Thyroid gland (tissue), 4 donors: ENCODE measurements at regions not wholly inside any gene's neighbourhood (a gene's known extent, or its start where the extent isn't known, plus 50 kb on each side); places are given as distances from the start of the nearest gene placed in this dataset.

ENCODE experiments used
- DNase-seq, 2 donors: peaks; one replicate each; pipeline ENCODE4 v3.0.0-alpha.2; 2019
- H3K27ac ChIP-seq, 3 donors: fragments of 200-600 bp; sonication (generic); 1 replicate in 2 of 3; 2 replicates in 1 of 3; pipeline ENCODE4 v1.5.1; 2016 to 2019; ENCODE audit warnings: mild to moderate bottlenecking in 1 of 3, moderate library complexity in 1 of 3
- H3K27me3 ChIP-seq: fragments of 200-600 bp; sonication (generic); one replicate; pipeline ENCODE4 v1.5.1; 2019
- H3K36me3 ChIP-seq, 2 donors: fragments of 200-600 bp; sonication (generic); one replicate each; pipeline ENCODE4 v1.5.1; 2016 to 2019
- H3K4me1 ChIP-seq, 2 donors: fragments of 200-600 bp; sonication (generic); one replicate each; pipeline ENCODE4 v1.5.1; 2017 to 2019
- H3K4me3 ChIP-seq, 3 donors: fragments of 200-600 bp; sonication (generic); replicated peaks in 1 of 3; 1 replicate in 2 of 3; 2 replicates in 1 of 3; pipeline ENCODE4 v1.5.1; 2016; ENCODE audit warnings: mild to moderate bottlenecking in 1 of 3
- H3K9me3 ChIP-seq: fragments of 200-600 bp; sonication (generic); one replicate; pipeline ENCODE4 v1.5.1; 2017
- CTCF ChIP-seq, 6 experiments: fragments of 200-600 bp in 3 of 6; fragments of 450-650 bp in 3 of 6; sonication (generic) in 3 of 6; IDR thresholded peaks; one replicate each; pipeline ENCODE4 v1.5.1; 2016 to 2019; ENCODE audit warnings: antibody characterized with exemption in 6 of 6, mild to moderate bottlenecking in 2 of 6, inconsistent platforms in 1 of 6, moderate library complexity in 1 of 6
- POLR2A ChIP-seq, 2 donors: fragments of 450-650 bp; IDR thresholded peaks; one replicate each; pipeline ENCODE4 v1.6.1; 2017; ENCODE audit warnings: antibody characterized with exemption in 2 of 2, mild to moderate bottlenecking in 2 of 2, moderate library complexity in 1 of 2
- WGBS, 2 donors: methylation state at CpG; one replicate each; pipeline ENCODE4 v1.1.5; 2017; 5-methylcytosine and 5-hydroxymethylcytosine counted together
- intact Hi-C: fragments of 100-400 bp; cut with DNase I; formaldehyde crosslinking; loops from one replicate; pipeline ENCODE4 v1.15.1; 2023

- intact Hi-C loops, result no loop called here
- WGBS, 2 donors, result 60 to 69% methylated on average over 3 of the region's 3 CpGs
- TF ChIP-seq CTCF (IDR thresholded peaks at IDR 0.05) (no peak), POLR2A (IDR thresholded peaks at IDR 0.05) (no peak)
These were observed 448.5 kb upstream of the RPS6KA3 start for GRCh38 chrX:20715176-20715575.

GRCh38 chrX:20712811-20713210 is 446.1 kb upstream of the RPS6KA3 start:
- no peaks in the 10 kb centered on the region for H3K36me3 ChIP-seq
- H3K27ac ChIP-seq, result no peak overlapping the region
- 0 to 17% methylated on average over 1 of the region's 1 CpG for WGBS, 2 donors
- H3K4me1 ChIP-seq, result no peaks in the 10 kb centered on the region
- no peak overlapping the region for H3K4me3 ChIP-seq
- TF ChIP-seq CTCF (IDR thresholded peaks at IDR 0.05), result no peak
- TF ChIP-seq POLR2A (IDR thresholded peaks at IDR 0.05), result no peak
- no peaks in the 10 kb centered on the region for H3K27me3 ChIP-seq
- no peak for DNase-seq
- intact Hi-C loops, result no loop called here
- H3K9me3 ChIP-seq, result no peaks in the 10 kb centered on the region

More at GRCh38 chrX:20715176-20715575, 448.5 kb upstream of the RPS6KA3 start:
- Histone ChIP-seq H3K27me3 (no peaks in the 10 kb centered on the region), H3K27ac (no peak overlapping the region), H3K9me3 (no peaks in the 10 kb centered on the region), H3K4me3 (no peak overlapping the region), H3K4me1 (no peaks in the 10 kb centered on the region), H3K36me3 (no peaks in the 10 kb centered on the region)
- no peak for DNase-seq

GRCh38 chrX:20711366-20711765 is 444.7 kb upstream of the RPS6KA3 start:
- no peak for DNase-seq
- TF ChIP-seq CTCF (IDR thresholded peaks at IDR 0.05) (no peak), POLR2A (IDR thresholded peaks at IDR 0.05) (no peak)
- intact Hi-C loops, result no loop called here
- WGBS, 2 donors, result 58 to 62% methylated on average over 3 of the region's 3 CpGs
- H3K27ac ChIP-seq, result no peak overlapping the region
- no peaks in the 10 kb centered on the region for H3K36me3 ChIP-seq
- no peak overlapping the region for H3K4me3 ChIP-seq
- no peaks in the 10 kb centered on the region for H3K27me3 ChIP-seq
- H3K4me1 ChIP-seq, result no peaks in the 10 kb centered on the region
- H3K9me3 ChIP-seq, result no peaks in the 10 kb centered on the region

GRCh38 chrX:20693078-20693477 is 426.4 kb upstream of the RPS6KA3 start:
- no peak for TF ChIP-seq CTCF (IDR thresholded peaks at IDR 0.05)
- no peak for TF ChIP-seq POLR2A (IDR thresholded peaks at IDR 0.05)
- DNase-seq, result no peak
- 77 to 97% methylated on average over 2 of the region's 2 CpGs for WGBS, 2 donors

GRCh38 chrX:20686256-20686655 is 419.5 kb upstream of the RPS6KA3 start:
- no peaks in the 10 kb centered on the region for H3K9me3 ChIP-seq
- TF ChIP-seq CTCF (IDR thresholded peaks at IDR 0.05) (no peak), POLR2A (IDR thresholded peaks at IDR 0.05) (no peak)
- H3K36me3 ChIP-seq, result no peaks in the 10 kb centered on the region
- H3K27ac ChIP-seq, result no peak overlapping the region
- no peaks in the 10 kb centered on the region for H3K27me3 ChIP-seq
- 80 to 94% methylated on average over 7 of the region's 7 CpGs for WGBS, 2 donors
- no peak for DNase-seq
- no peaks in the 10 kb centered on the region for H3K4me1 ChIP-seq
- H3K4me3 ChIP-seq, result no peak overlapping the region
- intact Hi-C loops, result no loop called here

More at GRCh38 chrX:20693078-20693477, 426.4 kb upstream of the RPS6KA3 start:
- Histone ChIP-seq H3K4me1 (no peaks in the 10 kb centered on the region), H3K27me3 (no peaks in the 10 kb centered on the region), H3K4me3 (no peak overlapping the region), H3K36me3 (no peaks in the 10 kb centered on the region), H3K9me3 (no peaks in the 10 kb centered on the region), H3K27ac (no peak overlapping the region)
- intact Hi-C loops, result no loop called here
